Ascending aorta (tissue), 2 donors: ENCODE measurements at regions not wholly inside any gene's neighbourhood (a gene's known extent, or its start where the extent isn't known, plus 50 kb on each side); places are given as distances from the start of the nearest gene placed in this dataset.
"Not testable (repeated sequence)": the region's sequence is repeated elsewhere in the genome, so short reads cannot be mapped to it uniquely, and the experiment has no call there.

Source experiments
- DNase-seq, 2 donors: peaks; one replicate each; pipeline ENCODE4 v3.0.0-alpha.2; 2019; ENCODE audit warnings: low spot score in 2 of 2
- H3K27ac ChIP-seq, 2 donors: fragments of 200-600 bp; sonication (generic); one replicate each; pipeline ENCODE4 v1.5.1; 2016 to 2017; ENCODE audit warnings: mild to moderate bottlenecking in 1 of 2
- H3K27me3 ChIP-seq: fragments of 200-600 bp; sonication (generic); one replicate; pipeline ENCODE4 v1.5.1; 2017
- H3K36me3 ChIP-seq, 2 donors: fragments of 200-600 bp; sonication (generic); one replicate each; pipeline ENCODE4 v1.5.1; 2016
- H3K4me1 ChIP-seq, 2 donors: fragments of 200-600 bp; sonication (generic); one replicate each; pipeline ENCODE4 v1.5.1; 2016 to 2017; ENCODE audit warnings: mild to moderate bottlenecking in 1 of 2
- H3K4me3 ChIP-seq, 2 donors: fragments of 200-600 bp; sonication (generic); one replicate each; pipeline ENCODE4 v1.5.1; 2016 to 2017; ENCODE audit warnings: mild to moderate bottlenecking in 1 of 2
- H3K9me3 ChIP-seq, 2 donors: fragments of 200-600 bp; sonication (generic); one replicate each; pipeline ENCODE4 v1.5.1; 2016
- CTCF ChIP-seq, 3 experiments: fragments of 200-600 bp in 2 of 3; fragments of 450-650 bp in 1 of 3; sonication (generic) in 2 of 3; IDR thresholded peaks; one replicate each; pipeline ENCODE4 v1.5.1; 2016 to 2019; ENCODE audit warnings: antibody characterized with exemption in 3 of 3, mild to moderate bottlenecking in 1 of 3, moderate library complexity in 1 of 3
- intact Hi-C: fragments of 100-400 bp; cut with DNase I; formaldehyde crosslinking; loops from one replicate; pipeline ENCODE4 v1.15.1; 2023

GRCh38 chr7:29657288-29657687 lies 93.7 kb downstream of the PRR15 start:
- Histone ChIP-seq H3K27me3 (no peaks in the 10 kb centered on the region), H3K27ac (no peak overlapping the region), H3K4me1 (no peaks in the 10 kb centered on the region), H3K9me3 (no peaks in the 10 kb centered on the region), H3K36me3 (no peaks in the 10 kb centered on the region), H3K4me3 (no peak overlapping the region)
- TF ChIP-seq CTCF (IDR thresholded peaks at IDR 0.05): no peak
- no peak for DNase-seq
- intact Hi-C loops: no loop called here

GRCh38 chr7:29657856-29658255 lies 94.2 kb downstream of the PRR15 start:
- no peak overlapping the region for H3K4me3 ChIP-seq
- no peaks in the 10 kb centered on the region for H3K27me3 ChIP-seq
- TF ChIP-seq CTCF (IDR thresholded peaks at IDR 0.05): no peak
- DNase-seq: no peak
- no peaks in the 10 kb centered on the region for H3K9me3 ChIP-seq
- intact Hi-C loops: no loop called here
- H3K27ac ChIP-seq: no peak overlapping the region
- no peaks in the 10 kb centered on the region for H3K4me1 ChIP-seq
- no peaks in the 10 kb centered on the region for H3K36me3 ChIP-seq

- H3K4me1 ChIP-seq, H3K36me3 ChIP-seq, H3K9me3 ChIP-seq, H3K27ac ChIP-seq, intact Hi-C loops, H3K4me3 ChIP-seq, H3K27me3 ChIP-seq, DNase-seq: not testable (repeated sequence)
Measured at GRCh38 chr7:29659213-29659612, 95.6 kb downstream of the PRR15 start.

GRCh38 chr7:29662899-29663298 lies 99.3 kb downstream of the PRR15 start:
- H3K27me3 ChIP-seq, H3K9me3 ChIP-seq, intact Hi-C loops, H3K4me1 ChIP-seq, H3K4me3 ChIP-seq, DNase-seq, H3K36me3 ChIP-seq, H3K27ac ChIP-seq: not testable (repeated sequence)

- H3K27ac ChIP-seq, H3K36me3 ChIP-seq, H3K4me3 ChIP-seq, H3K27me3 ChIP-seq, DNase-seq, H3K4me1 ChIP-seq, intact Hi-C loops, H3K9me3 ChIP-seq: not testable (repeated sequence)
Measured at GRCh38 chr7:29664999-29665398, 101.4 kb downstream of the PRR15 start.

- H3K4me3 ChIP-seq, H3K27ac ChIP-seq, H3K36me3 ChIP-seq, intact Hi-C loops, H3K27me3 ChIP-seq, H3K4me1 ChIP-seq, DNase-seq, H3K9me3 ChIP-seq: not testable (repeated sequence)
Measured at GRCh38 chr7:29667096-29667669, 103.5 kb downstream of the PRR15 start.

- H3K4me3 ChIP-seq, H3K36me3 ChIP-seq, H3K9me3 ChIP-seq, H3K27me3 ChIP-seq, H3K27ac ChIP-seq, intact Hi-C loops, H3K4me1 ChIP-seq, DNase-seq: not testable (repeated sequence)
Measured at GRCh38 chr7:29671286-29671685, 107.7 kb downstream of the PRR15 start.

GRCh38 chr7:29673635-29674034 lies 110.0 kb downstream of the PRR15 start:
- intact Hi-C loops, H3K36me3 ChIP-seq, DNase-seq, H3K4me1 ChIP-seq, H3K27me3 ChIP-seq, H3K9me3 ChIP-seq, H3K27ac ChIP-seq, H3K4me3 ChIP-seq: not testable (repeated sequence)

- DNase-seq, H3K4me3 ChIP-seq, intact Hi-C loops, H3K4me1 ChIP-seq, H3K27ac ChIP-seq, H3K9me3 ChIP-seq, H3K36me3 ChIP-seq, H3K27me3 ChIP-seq: not testable (repeated sequence)
Measured at GRCh38 chr7:29674626-29675025, 111.0 kb downstream of the PRR15 start.

- H3K27me3 ChIP-seq, H3K27ac ChIP-seq, H3K36me3 ChIP-seq, H3K4me3 ChIP-seq, intact Hi-C loops, DNase-seq, H3K9me3 ChIP-seq, H3K4me1 ChIP-seq: not testable (repeated sequence)
Measured at GRCh38 chr7:29677254-29677653, 113.6 kb downstream of the PRR15 start.

GRCh38 chr7:29679963-29680362 lies 116.3 kb downstream of the PRR15 start:
- H3K27ac ChIP-seq, H3K4me3 ChIP-seq, H3K4me1 ChIP-seq, intact Hi-C loops, H3K27me3 ChIP-seq, H3K9me3 ChIP-seq, H3K36me3 ChIP-seq, DNase-seq: not testable (repeated sequence)

- H3K27me3 ChIP-seq, H3K27ac ChIP-seq, H3K9me3 ChIP-seq, H3K36me3 ChIP-seq, H3K4me3 ChIP-seq, H3K4me1 ChIP-seq, DNase-seq, intact Hi-C loops: not testable (repeated sequence)
Measured at GRCh38 chr7:29680601-29681000, 117.0 kb downstream of the PRR15 start.

GRCh38 chr7:29684151-29684786 lies 120.6 kb downstream of the PRR15 start:
- DNase-seq, intact Hi-C loops, H3K4me1 ChIP-seq, H3K27me3 ChIP-seq, H3K9me3 ChIP-seq, H3K36me3 ChIP-seq: not testable (repeated sequence)
- Histone ChIP-seq H3K4me3 (peak overlapping the region; percentile 71 to 96), H3K27ac (peak overlapping the region; percentile 90 to 97)
